Upper lobe of right lung (tissue), 1 donor: ENCODE measurements at regions not wholly inside any gene's neighbourhood (a gene's known extent, or its start where the extent isn't known, plus 50 kb on each side); places are given as distances from the start of the nearest gene placed in this dataset.

ENCODE experiments used
- ATAC-seq: fragments of 200-7000 bp; cut with Tn5 transposase; one replicate; pipeline ENCODE4 v1.9.1; 2020; ENCODE audit warnings: mild to moderate bottlenecking, moderate library complexity
- DNase-seq: peaks from one replicate; pipeline ENCODE4 v3.0.0-alpha.2; 2020
- H3K27ac ChIP-seq: fragments of 200-600 bp; one replicate; pipeline ENCODE4 v1.8.0; 2022
- H3K27me3 ChIP-seq: fragments of 200-600 bp; one replicate; pipeline ENCODE4 v1.8.0; 2022; ENCODE audit warnings: mild to moderate bottlenecking
- H3K36me3 ChIP-seq: fragments of 200-600 bp; one replicate; pipeline ENCODE4 v1.8.0; 2022
- H3K4me1 ChIP-seq: fragments of 200-600 bp; one replicate; pipeline ENCODE4 v1.8.0; 2022
- H3K4me3 ChIP-seq: fragments of 200-600 bp; one replicate; pipeline ENCODE4 v1.8.0; 2022; ENCODE audit warnings: mild to moderate bottlenecking
- H3K9me3 ChIP-seq: fragments of 200-600 bp; one replicate; pipeline ENCODE4 v1.8.0; 2022
- CTCF ChIP-seq: fragments of 200-600 bp; IDR thresholded peaks from one replicate; pipeline ENCODE4 v1.8.0; 2022; ENCODE audit warnings: antibody characterized with exemption
- intact Hi-C: fragments of 100-400 bp; cut with DNase I; formaldehyde crosslinking; loops from one replicate; pipeline ENCODE4 v1.11.0; 2022
- donor health status: DM: no; HTN: yes; CAD: no; lungs with severe emphysema.

GRCh38 chr10:88088441-88089340, 225.3 kb downstream of the PTEN start:
- H3K4me1 ChIP-seq, result no peaks in the 10 kb centered on the region
- no peak for TF ChIP-seq CTCF
- no peaks in the 10 kb centered on the region for H3K27me3 ChIP-seq
- H3K9me3 ChIP-seq, result no peaks in the 10 kb centered on the region
- no peak overlapping the region for H3K27ac ChIP-seq
- DNase-seq (no peak), ATAC-seq (no peak)
- no peak overlapping the region for H3K4me3 ChIP-seq
- no peaks in the 10 kb centered on the region for H3K36me3 ChIP-seq
- intact Hi-C loops, result no loop called here

GRCh38 chr10:88089498-88089897, 226.1 kb downstream of the PTEN start:
- no peaks in the 10 kb centered on the region for H3K36me3 ChIP-seq
- no peak overlapping the region for H3K4me3 ChIP-seq
- no peak for TF ChIP-seq CTCF
- H3K4me1 ChIP-seq, result no peaks in the 10 kb centered on the region
- no peak for DNase-seq
- H3K9me3 ChIP-seq, result no peaks in the 10 kb centered on the region
- no peaks in the 10 kb centered on the region for H3K27me3 ChIP-seq
- ATAC-seq, result peak; percentile 67
- intact Hi-C loops, result no loop called here
- no peak overlapping the region for H3K27ac ChIP-seq

GRCh38 chr10:88090568-88091214, 227.3 kb downstream of the PTEN start:
- no peaks in the 10 kb centered on the region for H3K9me3 ChIP-seq
- DNase-seq, result no peak
- no peaks in the 10 kb centered on the region for H3K27me3 ChIP-seq
- no peaks in the 10 kb centered on the region for H3K4me1 ChIP-seq
- peak; percentile 64 for ATAC-seq
- intact Hi-C loops, result no loop called here
- H3K4me3 ChIP-seq, result no peak overlapping the region
- no peak for TF ChIP-seq CTCF
- peak overlapping the region; percentile 3 for H3K27ac ChIP-seq
- no peaks in the 10 kb centered on the region for H3K36me3 ChIP-seq

- H3K27me3 ChIP-seq, result no peaks in the 10 kb centered on the region
- TF ChIP-seq CTCF, result no peak
- no peaks in the 10 kb centered on the region for H3K9me3 ChIP-seq
- DNase-seq (no peak), ATAC-seq (peak; percentile 81)
- H3K36me3 ChIP-seq, result no peaks in the 10 kb centered on the region
- H3K4me3 ChIP-seq, result no peak overlapping the region
- H3K4me1 ChIP-seq, result no peaks in the 10 kb centered on the region
- intact Hi-C loops, result no loop called here
- H3K27ac ChIP-seq, result no peak overlapping the region
Observed at GRCh38 chr10:88091490-88092061, 228.2 kb downstream of the PTEN start.

GRCh38 chr10:88092265-88092664, 228.8 kb downstream of the PTEN start:
- no peak overlapping the region for H3K27ac ChIP-seq
- no peaks in the 10 kb centered on the region for H3K27me3 ChIP-seq
- no peak overlapping the region for H3K4me3 ChIP-seq
- intact Hi-C loops, result no loop called here
- no peaks in the 10 kb centered on the region for H3K9me3 ChIP-seq
- DNase-seq, result no peak
- no peaks in the 10 kb centered on the region for H3K36me3 ChIP-seq
- ATAC-seq, result no peak
- TF ChIP-seq CTCF, result no peak
- no peaks in the 10 kb centered on the region for H3K4me1 ChIP-seq
